T-helper 1 cell (primary cell): ENCODE measurements at regions not wholly inside any gene's neighbourhood (a gene's known extent, or its start where the extent isn't known, plus 50 kb on each side); places are given as distances from the start of the nearest gene placed in this dataset.

Experiments used
- DNase-seq, 5 donors: peaks; one replicate each; pipeline ENCODE4 v3.0.0-alpha.2; 2012 to 2020

DNA sequence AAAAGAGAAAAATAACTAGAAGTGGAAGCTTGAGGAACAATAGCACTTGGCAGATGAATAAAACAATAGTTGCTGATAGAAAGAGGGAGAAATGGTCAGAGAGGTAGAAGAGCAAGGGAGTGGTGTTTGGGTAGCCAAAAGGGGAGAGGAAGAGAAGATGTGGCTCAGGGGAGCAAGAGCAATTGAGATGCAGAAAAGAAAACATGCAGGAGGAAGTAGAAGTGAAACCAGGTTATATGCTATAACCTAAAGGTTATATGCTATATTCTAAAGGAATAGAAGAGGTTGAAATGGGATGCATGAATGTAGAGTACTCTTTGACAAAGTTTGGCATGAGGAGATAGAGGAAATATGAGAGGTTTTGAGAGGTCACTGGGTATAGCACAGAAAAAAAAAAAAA is 759.5 kb downstream of the SATB2 start:
- DNase-seq = no peak

DNA sequence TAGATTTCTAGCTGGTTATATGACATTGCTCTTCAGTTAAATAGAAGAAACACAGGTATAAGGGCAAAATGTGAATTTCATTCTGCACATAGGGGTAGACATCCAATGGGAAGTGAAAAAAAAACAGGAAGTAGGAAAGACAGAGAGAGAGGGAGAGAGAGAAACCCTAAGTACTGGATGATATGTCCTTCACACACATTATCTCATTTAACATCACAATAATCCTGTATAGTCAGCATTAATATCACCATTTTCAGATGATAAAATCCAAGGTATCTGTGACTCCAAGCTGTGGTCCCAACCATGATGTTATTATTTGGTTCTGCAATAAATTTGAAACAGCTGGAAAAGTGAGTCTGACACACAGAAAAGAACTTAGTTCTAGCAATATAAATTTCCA is 759.9 kb downstream of the SATB2 start:
- no peak for DNase-seq

DNA sequence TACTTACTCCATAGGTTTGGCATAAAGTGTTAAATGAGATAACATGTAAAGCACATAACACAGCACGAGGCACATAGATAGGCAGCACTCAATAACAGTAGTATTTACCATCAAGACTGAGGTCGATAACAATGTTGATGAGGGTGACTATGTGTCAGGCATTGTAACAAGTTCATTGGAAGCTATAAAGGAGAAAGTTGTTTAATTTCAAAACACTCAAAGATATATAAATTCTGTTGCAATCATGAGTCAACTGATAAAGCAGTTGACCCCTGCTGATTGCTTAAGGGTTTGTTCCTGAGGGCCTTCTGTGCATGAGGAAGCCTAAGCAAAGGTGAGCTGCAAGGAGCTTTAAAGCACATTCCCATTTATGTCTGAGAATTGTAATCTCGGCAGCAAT is 760.5 kb downstream of the SATB2 start:
- DNase-seq = no peak

DNA sequence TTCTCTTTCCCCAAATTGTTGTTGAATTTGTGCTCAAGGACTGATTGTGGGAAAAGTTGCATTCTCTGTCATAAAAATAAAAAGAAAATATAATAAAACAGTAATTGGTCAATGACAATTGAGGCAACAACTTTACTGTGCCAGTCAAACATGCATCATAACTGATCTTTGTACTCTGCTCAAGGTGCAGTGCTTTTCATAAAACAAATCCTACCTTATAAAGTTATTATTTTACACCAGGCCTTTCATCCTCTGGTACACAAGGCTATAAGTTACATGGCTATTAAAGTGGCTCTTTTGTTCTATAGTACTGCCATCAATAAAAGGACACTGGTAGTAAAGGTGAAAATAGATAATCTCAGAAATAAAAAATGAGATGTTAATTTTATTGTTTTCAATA is 761.9 kb downstream of the SATB2 start:
- DNase-seq = no peak

DNA sequence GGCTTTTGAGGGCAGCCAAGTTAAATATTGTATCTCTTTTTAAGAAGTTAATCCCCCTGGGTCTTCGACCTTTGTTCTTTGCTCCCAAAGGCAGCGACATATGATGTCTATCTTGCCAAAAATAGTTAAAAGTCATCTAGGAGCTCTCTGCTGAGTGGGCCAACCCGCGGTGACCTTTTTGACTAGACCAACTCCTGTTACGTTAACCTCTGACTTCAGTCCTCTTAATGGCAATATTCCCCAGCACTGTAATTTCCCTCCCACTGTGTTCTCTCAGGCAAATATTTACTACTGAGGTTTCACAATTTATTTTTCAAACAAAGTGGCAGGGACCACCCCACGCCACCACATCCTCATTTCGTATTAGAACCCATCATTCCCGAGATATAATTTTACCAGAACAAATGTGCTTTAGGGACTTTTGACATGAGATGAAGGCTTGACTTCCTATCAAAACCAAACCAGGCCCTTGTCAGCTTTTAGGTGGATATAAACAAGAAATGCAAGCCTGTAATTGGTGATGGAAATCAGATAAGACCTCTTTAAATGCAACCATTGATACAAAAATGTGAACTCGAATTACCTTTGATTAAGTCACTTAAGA is 764.7 kb downstream of the SATB2 start:
- DNase-seq = no peak

DNA sequence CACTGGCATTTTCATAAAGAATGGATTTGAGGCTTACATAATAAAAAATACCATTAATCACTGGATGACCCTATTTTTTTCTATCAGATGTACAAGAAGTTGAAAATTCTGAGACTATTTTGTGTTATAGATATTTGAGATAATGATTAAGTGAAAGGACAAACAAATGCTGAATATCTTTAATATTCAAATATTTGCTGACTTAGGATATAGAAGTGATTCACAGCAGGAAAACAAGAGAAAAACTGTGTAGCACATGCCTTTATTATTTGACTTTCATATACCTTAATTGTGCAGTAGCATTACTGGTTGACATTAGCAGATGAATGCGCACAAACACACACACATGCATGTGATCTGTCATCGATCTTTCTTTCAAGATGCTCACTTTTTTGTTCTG is 766.5 kb downstream of the SATB2 start:
- no peak for DNase-seq

DNA sequence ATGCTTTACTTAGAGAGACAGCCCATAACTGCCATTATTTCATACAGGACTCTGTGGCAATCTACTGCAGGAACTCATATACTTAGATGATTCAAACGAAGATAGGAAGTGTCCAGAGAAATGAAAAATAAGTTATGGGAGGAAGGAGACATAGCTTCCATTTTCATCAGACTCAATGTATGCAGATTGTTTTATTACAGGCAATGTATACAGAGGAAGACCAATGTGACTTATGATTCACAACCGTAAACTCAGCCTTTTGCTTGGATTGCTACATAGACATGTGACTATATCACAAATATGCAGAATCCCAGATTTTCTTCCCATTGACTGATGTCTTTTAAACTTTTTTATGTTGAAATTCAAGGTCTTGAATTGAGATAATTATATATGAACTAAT is 793.4 kb downstream of the SATB2 start:
- DNase-seq = no peak

DNA sequence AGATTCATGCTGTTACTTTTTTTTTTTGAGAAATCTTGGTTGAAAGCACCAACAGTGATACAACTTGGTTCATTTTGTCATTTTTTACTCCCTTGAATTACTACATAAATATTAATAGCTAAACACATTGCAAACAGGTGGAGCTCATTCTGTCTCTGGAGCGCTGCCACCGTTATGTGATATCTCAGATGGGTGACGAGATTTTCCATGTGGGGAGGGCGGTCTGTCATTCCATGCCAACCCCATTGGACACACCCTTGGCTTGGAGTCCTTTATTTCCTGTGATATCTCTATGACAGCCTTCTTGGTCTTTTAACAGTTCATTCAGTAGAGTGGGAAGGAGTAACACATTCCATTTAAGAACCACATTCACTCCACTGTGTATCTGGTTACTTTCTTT is 794.8 kb downstream of the SATB2 start:
- no peak for DNase-seq

DNA sequence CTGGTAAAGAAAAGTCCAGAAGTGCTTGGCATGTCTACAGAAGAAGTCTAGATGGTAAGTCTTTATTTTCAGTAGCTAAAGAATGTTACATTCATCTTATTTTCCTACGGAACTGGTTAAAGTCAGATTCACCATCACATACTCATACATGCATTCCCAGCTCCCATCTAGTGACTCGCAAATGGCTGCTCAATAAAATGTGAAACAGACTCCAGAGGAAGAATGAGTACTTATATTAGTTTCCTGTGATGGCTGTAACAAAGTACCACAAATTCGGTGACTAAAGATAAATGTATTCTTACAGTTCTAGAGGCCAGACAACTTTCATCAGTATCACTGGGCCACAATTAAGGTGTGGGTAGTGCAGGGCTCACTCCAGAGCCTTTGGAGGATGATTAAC is 797.2 kb downstream of the SATB2 start:
- no peak for DNase-seq

DNA sequence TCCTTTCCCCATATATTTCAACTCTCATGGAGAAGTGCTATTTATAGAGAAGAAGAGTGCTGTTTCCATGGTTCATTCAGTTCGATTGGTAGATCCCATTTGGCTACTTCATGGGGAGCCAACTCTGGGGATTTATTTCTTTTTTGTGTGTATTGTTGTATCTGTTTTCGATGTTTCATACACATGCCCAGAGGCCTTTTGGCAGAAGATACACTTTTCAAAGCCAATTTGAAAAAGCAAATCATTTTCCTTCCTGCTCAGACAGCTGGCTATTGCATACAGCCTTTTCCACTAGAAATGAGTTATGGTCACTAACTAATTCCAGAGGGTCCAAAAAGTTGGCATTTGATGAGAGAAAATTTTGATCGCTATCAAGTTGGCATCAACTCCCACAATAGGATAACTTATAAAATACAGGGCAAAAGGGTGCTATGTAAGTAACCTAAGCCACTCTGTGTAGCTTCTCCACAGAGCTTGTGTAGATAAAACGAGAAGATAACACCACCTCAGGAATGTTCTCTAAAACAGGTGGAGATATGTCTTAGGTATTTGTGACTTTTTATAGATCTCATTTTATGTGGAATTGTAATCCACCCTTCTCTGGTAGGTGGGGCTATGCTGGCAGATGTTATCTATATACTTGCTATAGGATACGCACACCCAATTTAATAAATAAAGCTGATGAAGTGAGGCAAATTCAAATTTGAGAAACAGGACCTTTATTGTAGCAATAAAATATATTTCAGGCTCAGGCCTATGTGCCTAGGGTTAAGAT is 798.5 kb downstream of the SATB2 start:
- DNase-seq = no peak

DNA sequence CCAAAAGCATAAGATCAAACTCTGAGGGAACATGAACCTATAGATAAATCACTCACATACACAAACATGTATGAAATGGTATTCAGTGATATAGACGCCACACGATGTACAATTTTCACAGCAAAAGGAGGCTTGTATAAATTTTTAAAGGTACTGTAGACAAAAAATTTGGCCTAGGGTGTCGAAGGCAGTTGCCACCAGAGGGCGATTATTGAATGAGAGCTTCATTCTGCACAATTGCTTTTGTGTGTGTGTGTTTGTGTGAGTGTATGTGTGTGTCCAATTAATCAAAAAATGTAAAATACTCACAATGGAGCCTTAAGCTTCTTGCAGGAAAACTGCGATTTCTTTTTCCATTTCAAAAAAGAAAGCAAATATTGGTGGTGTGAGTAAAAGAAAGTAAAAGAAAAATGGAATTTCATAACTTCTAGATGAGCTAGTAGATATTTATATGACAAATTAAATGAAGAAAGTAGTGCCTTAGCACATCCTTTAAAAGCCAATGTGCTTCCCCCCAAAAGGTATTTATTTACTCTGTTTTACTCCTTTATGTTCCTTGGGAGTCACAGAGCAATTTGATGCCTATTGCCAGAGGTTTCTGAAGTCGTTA is 800.1 kb downstream of the SATB2 start:
- no peak for DNase-seq

DNA sequence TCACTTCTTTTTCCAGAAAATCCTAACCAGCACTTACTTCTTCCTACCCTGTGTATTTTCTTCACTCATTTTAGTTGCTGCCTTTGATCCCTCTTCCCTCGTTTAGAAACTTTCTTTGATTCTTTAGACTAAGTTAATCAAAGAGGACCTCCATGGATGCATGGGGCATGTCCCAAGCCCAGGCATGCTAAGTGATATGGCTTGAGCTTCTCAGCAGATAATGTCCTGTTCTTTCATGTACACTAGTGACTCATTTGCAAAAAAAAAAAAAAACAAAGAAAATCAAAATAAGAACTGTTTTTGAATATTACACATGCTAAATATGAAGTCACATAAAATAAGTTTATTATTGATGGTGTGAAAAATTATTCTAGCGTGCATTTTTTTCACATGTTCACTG is 800.9 kb downstream of the SATB2 start:
- no peak for DNase-seq

DNA sequence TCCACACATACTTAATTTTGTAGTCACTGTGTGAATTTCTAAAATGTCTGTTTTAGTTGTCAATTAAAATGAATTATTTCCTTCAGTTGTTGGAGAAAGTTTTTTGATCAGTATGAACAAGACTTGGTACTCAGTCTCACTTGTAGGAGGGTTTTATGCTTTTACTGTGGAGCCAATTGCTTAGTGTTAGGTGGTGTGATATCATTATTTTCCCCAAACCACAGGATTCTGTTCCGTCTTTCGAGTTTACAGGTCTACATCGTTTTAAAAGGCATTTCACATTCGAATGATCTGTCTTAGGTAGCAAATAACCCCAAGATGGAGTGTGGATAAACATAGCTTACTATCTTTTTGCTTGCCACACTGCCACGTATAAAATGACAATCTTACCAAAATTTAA is 803.1 kb downstream of the SATB2 start:
- DNase-seq = no peak

DNA sequence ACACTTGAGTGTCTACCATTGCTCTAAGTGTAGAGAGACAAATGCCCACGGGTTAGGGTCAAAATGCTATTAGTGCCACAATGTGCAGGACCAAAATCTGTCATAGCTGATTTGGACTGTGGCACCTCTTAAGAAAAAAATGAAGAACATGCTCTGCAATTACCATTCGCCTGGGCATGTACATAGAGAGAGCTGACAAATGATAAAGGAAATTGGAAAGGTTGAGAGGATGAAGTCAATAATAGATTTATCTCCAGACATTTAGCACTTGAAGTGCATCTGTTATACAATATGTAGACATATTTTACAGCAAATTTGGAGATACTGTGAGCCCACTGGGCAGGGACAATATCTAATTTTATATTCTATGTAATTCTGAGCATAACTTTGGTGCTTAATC is 804.4 kb downstream of the SATB2 start:
- DNase-seq = no peak

DNA sequence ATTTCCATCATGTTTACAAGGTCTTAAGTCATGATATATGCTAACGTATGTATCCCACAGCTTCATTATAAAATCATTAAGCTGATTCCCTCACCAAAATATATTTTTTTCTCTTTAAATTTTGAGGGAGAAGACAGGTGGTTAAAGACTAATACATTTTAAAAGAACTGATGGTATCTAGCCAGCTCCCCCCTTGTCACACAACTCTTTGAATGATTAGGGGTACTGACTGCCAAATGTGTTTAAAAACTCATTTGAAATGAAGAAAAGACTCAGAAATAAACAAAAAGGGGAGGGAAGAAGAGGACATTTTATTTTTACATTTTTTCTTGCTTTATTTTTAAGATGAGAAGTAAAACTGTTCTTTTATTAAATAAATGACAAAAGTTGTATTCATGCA is 805.3 kb downstream of the SATB2 start:
- no peak for DNase-seq

DNA sequence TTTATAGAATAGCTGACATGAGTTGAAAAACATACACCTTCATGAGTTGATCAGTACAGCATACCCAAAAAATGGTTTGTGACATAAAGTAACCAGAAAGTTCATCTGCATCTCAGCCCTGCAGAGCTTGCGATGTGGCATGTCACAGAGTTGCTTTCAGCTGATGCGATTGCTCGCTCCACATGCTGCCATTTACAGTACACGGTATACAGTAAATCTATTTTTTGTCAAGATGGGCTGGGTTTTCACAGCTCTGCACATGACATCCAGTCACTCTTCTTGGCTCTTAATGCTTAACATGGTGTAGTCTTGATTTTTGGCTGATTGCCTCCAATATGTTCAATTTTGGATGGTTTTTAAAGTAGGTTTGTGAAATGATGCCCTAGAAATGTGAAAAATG is 811.9 kb downstream of the SATB2 start:
- DNase-seq = no peak

DNA sequence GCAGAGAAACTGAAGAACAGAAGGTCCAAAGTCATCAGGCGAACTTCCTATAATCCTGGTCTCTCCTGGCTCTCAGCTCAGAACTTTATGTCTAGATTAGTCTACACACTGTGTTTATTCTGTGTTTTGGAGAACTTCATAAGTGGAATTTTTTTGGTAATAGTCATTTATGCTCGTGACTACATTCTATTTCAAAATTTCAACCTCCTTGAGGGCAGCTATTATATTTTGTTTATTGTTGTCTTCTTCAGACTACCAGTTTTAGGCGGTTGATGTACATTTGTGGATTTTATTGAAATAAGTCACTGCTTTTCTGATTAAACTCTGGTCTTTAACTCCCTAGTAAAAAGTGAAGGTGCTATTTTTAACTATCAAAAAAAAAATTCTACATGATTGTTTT is 816.6 kb downstream of the SATB2 start:
- no peak for DNase-seq

DNA sequence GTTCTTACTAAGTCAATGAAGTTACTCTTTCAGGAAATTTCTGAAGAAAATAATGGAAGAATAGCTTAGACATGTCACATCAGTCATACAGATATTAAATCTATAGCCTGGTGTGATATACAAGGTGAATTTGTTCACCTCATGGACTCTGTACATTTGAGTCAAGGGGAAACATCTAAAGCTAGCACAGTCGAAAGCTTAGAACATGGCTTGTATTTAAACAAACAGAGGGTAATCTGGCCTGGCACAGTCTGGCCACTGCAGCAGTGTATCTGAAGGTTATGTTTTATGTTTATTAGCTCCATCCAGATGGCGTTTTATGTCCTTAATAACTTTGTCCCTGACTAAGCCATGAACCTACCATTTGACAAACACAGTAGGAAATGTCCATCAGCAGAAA is 817.3 kb downstream of the SATB2 start:
- DNase-seq = no peak

DNA sequence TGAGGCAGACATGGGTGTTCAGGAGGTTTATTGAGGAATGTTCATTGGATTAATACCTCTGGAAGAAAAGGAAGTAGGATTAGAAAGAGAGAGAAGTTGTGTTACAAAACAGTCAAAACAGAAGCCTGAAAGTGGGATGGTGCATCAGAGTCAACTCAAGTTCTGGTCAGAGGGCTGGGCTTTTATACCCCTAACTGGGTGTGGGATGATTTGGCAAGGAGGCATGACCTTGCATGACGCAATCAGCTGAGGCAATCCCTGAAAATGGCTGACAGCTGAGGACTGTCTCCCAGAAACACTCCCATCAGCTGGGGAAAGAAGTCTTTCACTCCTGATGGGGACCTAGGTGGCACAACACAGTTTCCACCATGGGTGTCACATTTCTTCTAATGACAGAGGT is 818.2 kb downstream of the SATB2 start:
- no peak for DNase-seq

DNA sequence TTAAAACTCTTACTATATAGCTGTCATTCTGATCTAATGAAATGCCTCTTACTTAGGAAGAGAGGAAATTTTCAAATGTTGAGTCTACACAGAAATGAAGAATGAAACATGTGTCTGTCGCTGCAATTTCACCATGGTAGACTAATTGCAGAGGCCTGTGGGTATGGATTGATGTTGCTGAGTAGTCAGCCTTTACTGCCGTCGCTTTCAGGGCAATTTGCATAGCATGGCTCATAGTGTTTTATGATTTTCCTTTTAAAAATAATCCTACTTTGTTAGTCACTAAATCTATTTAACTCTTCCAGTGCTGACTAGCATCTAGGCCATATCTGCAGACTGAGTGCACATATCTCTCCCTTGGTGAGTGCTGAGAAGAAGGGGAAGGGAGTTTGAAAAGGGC is 819.2 kb downstream of the SATB2 start:
- DNase-seq = no peak

DNA sequence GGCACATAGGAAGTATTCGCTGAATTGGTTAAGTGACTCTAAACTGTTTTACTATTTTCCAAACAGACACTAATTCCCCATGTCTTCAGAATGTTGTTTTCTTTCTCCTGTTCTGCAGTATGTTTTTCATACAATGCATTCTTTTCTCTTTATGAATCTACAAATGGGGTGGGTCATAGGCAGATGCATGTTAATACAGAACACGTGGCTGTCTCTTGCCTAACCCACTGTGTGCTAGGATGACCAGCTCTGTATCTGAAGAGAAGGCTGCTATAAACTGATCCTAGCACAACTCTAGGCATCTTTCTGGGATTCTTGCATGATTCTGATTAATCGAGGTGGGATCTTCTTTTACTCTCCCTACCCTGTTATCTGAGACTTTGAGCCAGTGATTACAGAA is 826.0 kb downstream of the PLCL1 start:
- DNase-seq = no peak

DNA sequence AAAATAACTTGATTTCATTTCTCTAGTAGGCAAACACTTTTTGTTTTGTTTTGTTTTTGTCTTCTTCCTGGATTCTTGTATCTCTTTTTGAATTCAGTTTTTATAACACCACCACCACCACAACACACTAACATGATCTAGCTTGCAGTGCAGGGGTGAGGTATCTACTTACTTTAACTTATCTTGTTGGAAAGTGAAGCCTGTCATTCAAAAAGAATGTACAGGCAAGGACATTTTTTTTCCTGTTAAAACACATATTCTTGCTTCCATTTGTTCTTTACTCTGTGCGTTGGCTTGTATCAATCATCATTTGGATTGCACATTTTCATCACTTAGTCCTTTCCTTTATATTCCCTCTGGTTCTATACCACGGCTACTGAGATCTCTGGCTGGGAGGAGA is 824.2 kb downstream of the PLCL1 start:
- DNase-seq = no peak

DNA sequence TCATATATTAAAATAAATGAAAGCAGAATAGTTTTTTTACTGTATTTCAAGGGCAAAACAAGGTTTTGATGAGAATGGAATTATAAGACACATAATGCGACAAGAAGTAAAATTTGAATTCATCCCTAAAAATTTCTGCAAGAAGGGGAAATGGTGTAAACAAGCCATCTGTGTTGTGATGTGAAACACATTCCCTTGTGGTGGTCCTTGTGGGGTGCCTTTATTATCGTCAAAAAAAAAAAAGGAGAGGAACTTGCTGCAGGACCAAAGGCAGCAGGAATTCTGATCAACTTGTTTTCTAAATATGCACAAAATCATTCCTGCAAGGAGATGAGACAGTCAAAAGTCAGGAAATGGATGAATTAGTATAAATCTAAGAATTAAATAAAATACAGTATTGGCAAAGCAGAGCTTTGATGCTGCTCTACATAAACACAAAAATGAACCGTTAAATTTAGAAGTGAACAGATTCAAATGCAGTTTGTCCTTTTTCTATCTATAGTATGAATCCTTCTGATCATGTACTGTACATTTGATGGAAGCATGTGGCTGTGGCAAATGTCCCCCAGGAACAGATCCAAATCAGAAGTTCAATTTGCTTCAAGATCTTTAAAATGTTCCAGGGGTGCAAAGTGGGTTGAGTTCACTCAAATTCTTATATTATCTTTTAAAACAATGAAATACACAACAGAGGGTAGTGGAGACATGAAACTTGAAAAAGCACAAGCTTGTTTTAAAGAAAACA is 818.8 kb downstream of the PLCL1 start:
- DNase-seq = no peak

DNA sequence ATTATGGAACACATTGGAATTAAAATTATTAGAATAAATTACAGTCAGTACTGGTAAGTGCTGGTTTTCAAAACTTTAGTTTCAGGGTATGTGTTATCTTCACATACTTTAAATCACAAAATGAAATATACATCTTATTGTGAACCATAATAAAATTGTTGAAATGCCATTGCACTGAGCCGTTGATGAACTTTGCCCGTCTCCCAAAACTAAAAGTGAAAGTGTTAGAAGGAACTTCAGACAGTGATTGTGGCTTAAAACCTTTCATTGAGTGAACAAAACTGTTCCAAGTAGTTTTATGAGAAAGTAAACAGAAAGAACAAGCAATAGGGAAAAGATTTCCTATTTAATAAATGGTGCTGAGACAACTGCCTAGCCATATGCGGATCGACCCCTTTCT is 811.6 kb downstream of the PLCL1 start:
- DNase-seq = no peak
